HG03439 (cell line): ENCODE measurements at regions not wholly inside any gene's neighbourhood (a gene's known extent, or its start where the extent isn't known, plus 50 kb on each side); places are given as distances from the start of the nearest gene placed in this dataset.

Source experiments
- ATAC-seq: cut with Tn5 transposase; IDR thresholded peaks from one replicate; pipeline ENCODE4 v1.9.1; 2021; ENCODE audit warnings: mild to moderate bottlenecking, moderate library complexity; ENCODE audit not compliant: unreplicated experiment

- ATAC-seq = no peak
Observed at GRCh38 chr16:66267292-66268014, 99.0 kb upstream of the CDH5 start.

- no peak for ATAC-seq
Observed at GRCh38 chr16:66266436-66267291, 99.8 kb upstream of the CDH5 start.

- no peak for ATAC-seq
Observed at GRCh38 chr16:66265556-66266141, 100.8 kb upstream of the CDH5 start.

- ATAC-seq = no peak
Observed at GRCh38 chr16:66265048-66265415, 101.5 kb upstream of the CDH5 start.

GRCh38 chr16:66264311-66265047 lies 102.0 kb upstream of the CDH5 start:
- no peak for ATAC-seq

- no peak for ATAC-seq
Observed at GRCh38 chr16:66263973-66264310, 102.5 kb upstream of the CDH5 start.

GRCh38 chr16:66263168-66263972 lies 103.1 kb upstream of the CDH5 start:
- no peak for ATAC-seq

- no peak for ATAC-seq
Observed at GRCh38 chr16:66262253-66263167, 104.0 kb upstream of the CDH5 start.

- no peak for ATAC-seq
Observed at GRCh38 chr16:66261826-66262225, 104.7 kb upstream of the CDH5 start.

- ATAC-seq = no peak
Observed at GRCh38 chr16:66260522-66261254, 105.8 kb upstream of the CDH5 start.

GRCh38 chr16:66258916-66259845 lies 107.3 kb upstream of the CDH5 start:
- no peak for ATAC-seq

- ATAC-seq = no peak
Observed at GRCh38 chr16:66256919-66257318, 109.6 kb upstream of the CDH5 start.

GRCh38 chr16:66255647-66256046 lies 110.8 kb upstream of the CDH5 start:
- no peak for ATAC-seq

GRCh38 chr16:66254751-66255150 lies 111.7 kb upstream of the CDH5 start:
- ATAC-seq = no peak

- no peak for ATAC-seq
Observed at GRCh38 chr16:66254106-66254505, 112.4 kb upstream of the CDH5 start.

- ATAC-seq = no peak
Observed at GRCh38 chr16:66251476-66252160, 114.9 kb upstream of the CDH5 start.
